Tibial nerve (tissue), 4 donors: ENCODE measurements at regions not wholly inside any gene's neighbourhood (a gene's known extent, or its start where the extent isn't known, plus 50 kb on each side); places are given as distances from the start of the nearest gene placed in this dataset.

Experiments
- EP300 ChIP-seq, 2 donors: sonication (generic); formaldehyde crosslinking; IDR thresholded peaks; one replicate each; pipeline ENCODE4 v1.6.1; 2017; ENCODE audit warnings: antibody characterized with exemption in 2 of 2, mild to moderate bottlenecking in 1 of 2
- TF ChIP-seq, protein P1 (sequence below), 5 experiments: fragments of 200-600 bp in 3 of 5; fragments of 450-650 bp in 2 of 5; sonication (generic) in 3 of 5; IDR thresholded peaks; one replicate each; pipeline ENCODE4 v1.5.1; 2016 to 2019; ENCODE audit warnings: antibody characterized with exemption in 5 of 5, mild to moderate bottlenecking in 3 of 5, moderate library complexity in 2 of 5

- no peak for TF ChIP-seq EP300 (IDR thresholded peaks at IDR 0.05)
- TF ChIP-seq, protein P1, sequence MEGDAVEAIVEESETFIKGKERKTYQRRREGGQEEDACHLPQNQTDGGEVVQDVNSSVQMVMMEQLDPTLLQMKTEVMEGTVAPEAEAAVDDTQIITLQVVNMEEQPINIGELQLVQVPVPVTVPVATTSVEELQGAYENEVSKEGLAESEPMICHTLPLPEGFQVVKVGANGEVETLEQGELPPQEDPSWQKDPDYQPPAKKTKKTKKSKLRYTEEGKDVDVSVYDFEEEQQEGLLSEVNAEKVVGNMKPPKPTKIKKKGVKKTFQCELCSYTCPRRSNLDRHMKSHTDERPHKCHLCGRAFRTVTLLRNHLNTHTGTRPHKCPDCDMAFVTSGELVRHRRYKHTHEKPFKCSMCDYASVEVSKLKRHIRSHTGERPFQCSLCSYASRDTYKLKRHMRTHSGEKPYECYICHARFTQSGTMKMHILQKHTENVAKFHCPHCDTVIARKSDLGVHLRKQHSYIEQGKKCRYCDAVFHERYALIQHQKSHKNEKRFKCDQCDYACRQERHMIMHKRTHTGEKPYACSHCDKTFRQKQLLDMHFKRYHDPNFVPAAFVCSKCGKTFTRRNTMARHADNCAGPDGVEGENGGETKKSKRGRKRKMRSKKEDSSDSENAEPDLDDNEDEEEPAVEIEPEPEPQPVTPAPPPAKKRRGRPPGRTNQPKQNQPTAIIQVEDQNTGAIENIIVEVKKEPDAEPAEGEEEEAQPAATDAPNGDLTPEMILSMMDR (IDR thresholded peaks at IDR 0.05), result no peak
These were observed 203.2 kb upstream of the HHIP start for GRCh38 chr4:144442713-144443112.
